ENCODE measurements at regions not wholly inside any gene's neighbourhood (a gene's known extent, or its start where the extent isn't known, plus 50 kb on each side); places are given as distances from the start of the nearest gene placed in this dataset.

- no peak for DNase-seq (ENCODE audit: low read depth in 2 of 2)
These were observed 369.8 kb downstream of the TMEM232 start for GRCh38 chr5:110356677-110357076.

- no peak for DNase-seq (ENCODE audit: low read depth in 2 of 2)
These were observed 367.2 kb downstream of the TMEM232 start for GRCh38 chr5:110359221-110359620.

GRCh38 chr5:110361471-110361870 is 365.0 kb downstream of the TMEM232 start:
- DNase-seq (ENCODE audit: low read depth in 2 of 2) = no peak

GRCh38 chr5:110362261-110362660 is 364.2 kb downstream of the TMEM232 start:
- DNase-seq (ENCODE audit: low read depth in 2 of 2) = no peak

- DNase-seq (ENCODE audit: low read depth in 2 of 2) = no peak
These were observed 359.8 kb downstream of the TMEM232 start for GRCh38 chr5:110366716-110367115.
